OCI-LY1 (cell line): ENCODE measurements at regions not wholly inside any gene's neighbourhood (a gene's known extent, or its start where the extent isn't known, plus 50 kb on each side); places are given as distances from the start of the nearest gene placed in this dataset.

Experiments
- EZH2 ChIP-seq: fragments of 200-600 bp; sonication (generic), shearing (Covaris generic); IDR thresholded peaks from 2 replicates; pipeline ENCODE4 v1.8.0; 2017; ENCODE audit warnings: borderline replicate concordance, mixed run types, mild to moderate bottlenecking, antibody characterized with exemption, low read length, moderate library complexity, mixed read lengths
- TF ChIP-seq, protein P1 (sequence below): fragments of 200-600 bp; sonication (generic), shearing (Covaris generic); IDR thresholded peaks from 2 replicates; pipeline ENCODE4 v1.5.1; 2017; ENCODE audit warnings: mild to moderate bottlenecking, antibody characterized with exemption, low read length, moderate library complexity, mixed read lengths

DNA sequence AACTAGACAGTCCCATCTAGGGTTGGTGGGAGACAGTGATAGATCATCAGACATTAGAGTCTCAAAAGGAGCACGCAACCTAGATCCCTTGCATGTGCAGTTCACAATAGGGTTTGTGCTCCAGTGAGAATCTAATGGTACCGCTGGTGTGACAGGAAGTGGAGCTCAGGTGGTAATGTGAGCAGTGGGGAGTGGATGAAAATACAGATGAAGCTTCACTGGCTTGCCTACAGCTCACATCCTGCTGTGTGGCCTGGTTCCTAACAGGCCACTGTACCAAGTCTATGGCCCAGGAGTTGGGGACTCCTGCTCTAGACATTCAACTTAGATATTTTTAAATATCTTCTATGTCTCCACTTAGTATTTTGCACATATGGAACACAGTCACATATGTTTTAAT lies 231.1 kb upstream of the NRIP1 start:
- TF ChIP-seq, protein P1, sequence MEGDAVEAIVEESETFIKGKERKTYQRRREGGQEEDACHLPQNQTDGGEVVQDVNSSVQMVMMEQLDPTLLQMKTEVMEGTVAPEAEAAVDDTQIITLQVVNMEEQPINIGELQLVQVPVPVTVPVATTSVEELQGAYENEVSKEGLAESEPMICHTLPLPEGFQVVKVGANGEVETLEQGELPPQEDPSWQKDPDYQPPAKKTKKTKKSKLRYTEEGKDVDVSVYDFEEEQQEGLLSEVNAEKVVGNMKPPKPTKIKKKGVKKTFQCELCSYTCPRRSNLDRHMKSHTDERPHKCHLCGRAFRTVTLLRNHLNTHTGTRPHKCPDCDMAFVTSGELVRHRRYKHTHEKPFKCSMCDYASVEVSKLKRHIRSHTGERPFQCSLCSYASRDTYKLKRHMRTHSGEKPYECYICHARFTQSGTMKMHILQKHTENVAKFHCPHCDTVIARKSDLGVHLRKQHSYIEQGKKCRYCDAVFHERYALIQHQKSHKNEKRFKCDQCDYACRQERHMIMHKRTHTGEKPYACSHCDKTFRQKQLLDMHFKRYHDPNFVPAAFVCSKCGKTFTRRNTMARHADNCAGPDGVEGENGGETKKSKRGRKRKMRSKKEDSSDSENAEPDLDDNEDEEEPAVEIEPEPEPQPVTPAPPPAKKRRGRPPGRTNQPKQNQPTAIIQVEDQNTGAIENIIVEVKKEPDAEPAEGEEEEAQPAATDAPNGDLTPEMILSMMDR, result no peak
- no peak for TF ChIP-seq EZH2
